Parathyroid adenoma (tissue), 2 donors: ENCODE measurements at regions not wholly inside any gene's neighbourhood (a gene's known extent, or its start where the extent isn't known, plus 50 kb on each side); places are given as distances from the start of the nearest gene placed in this dataset.

Source experiments
- H2AFZ ChIP-seq: fragments of 300-600 bp; sonication (generic); one replicate; pipeline ENCODE4 v1.7.0; 2017; ENCODE audit warnings: antibody characterized with exemption, mild to moderate bottlenecking
- H3K27ac ChIP-seq: fragments of 300-600 bp; sonication (generic); one replicate; pipeline ENCODE4 v1.7.0; 2017
- H3K27me3 ChIP-seq: fragments of 300-600 bp; sonication (generic); one replicate; pipeline ENCODE4 v1.7.0; 2017; ENCODE audit warnings: low read length; ENCODE audit not compliant: control insufficient read depth, insufficient read depth
- H3K36me3 ChIP-seq: fragments of 300-600 bp; sonication (generic); one replicate; pipeline ENCODE4 v1.7.0; 2017; ENCODE audit warnings: low read length; ENCODE audit not compliant: control insufficient read depth, insufficient read depth
- H3K4me1 ChIP-seq: fragments of 300-600 bp; sonication (generic); one replicate; pipeline ENCODE4 v1.7.0; 2017; ENCODE audit warnings: control low read depth
- H3K4me2 ChIP-seq: fragments of 300-600 bp; sonication (generic); one replicate; pipeline ENCODE4 v1.7.0; 2017; ENCODE audit warnings: low read length
- H3K4me3 ChIP-seq: fragments of 300-600 bp; sonication (generic); one replicate; pipeline ENCODE4 v1.7.0; 2017; ENCODE audit warnings: low read depth, low read length
- H3K79me2 ChIP-seq: fragments of 300-600 bp; sonication (generic); one replicate; pipeline ENCODE4 v1.7.0; 2017; ENCODE audit warnings: control low read depth
- H3K9ac ChIP-seq: fragments of 300-600 bp; sonication (generic); one replicate; pipeline ENCODE4 v1.7.0; 2017; ENCODE audit warnings: mild to moderate bottlenecking
- H3K9me3 ChIP-seq: fragments of 300-600 bp; sonication (generic); one replicate; pipeline ENCODE4 v1.7.0; 2017; ENCODE audit warnings: low read length; ENCODE audit not compliant: control insufficient read depth
- TF ChIP-seq, protein P1 (sequence below): fragments of 300-600 bp; sonication (generic); IDR thresholded peaks from one replicate; pipeline ENCODE4 v1.7.0; 2017; ENCODE audit warnings: antibody characterized with exemption, mild to moderate bottlenecking
- donor health status: primary hyperparathyroidism.

DNA sequence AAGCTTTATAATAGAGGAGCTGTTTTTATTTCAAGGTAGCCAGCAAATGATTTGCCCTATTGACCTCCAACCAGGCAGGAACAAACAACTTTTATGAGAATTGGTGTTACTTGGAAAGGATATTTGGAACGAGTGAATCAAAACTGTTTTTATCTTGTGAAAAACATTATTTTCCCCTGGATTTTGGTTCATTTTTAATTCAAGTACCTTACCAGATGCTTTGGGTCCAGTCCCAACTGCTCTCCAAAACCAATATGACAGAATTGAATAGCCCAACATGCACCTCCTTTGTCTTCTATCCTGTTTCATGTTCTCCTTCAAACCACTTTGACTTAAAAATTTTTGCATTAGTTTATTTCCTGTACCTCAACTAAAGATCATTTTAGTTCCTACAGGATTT, 178.6 kb upstream of the RBMS1 start:
- Histone ChIP-seq H3K4me3 (no peak overlapping the region), H3K4me2 (no peak overlapping the region), H3K27ac (no peak overlapping the region), H3K36me3 (no peaks in the 10 kb centered on the region), H3K9ac (no peak overlapping the region), H3K9me3 (no peaks in the 10 kb centered on the region), H3K79me2 (no peaks in the 10 kb centered on the region), H3K4me1 (no peaks in the 10 kb centered on the region), H2AFZ (no peak overlapping the region), H3K27me3 (no peaks in the 10 kb centered on the region)
- TF ChIP-seq, protein P1, sequence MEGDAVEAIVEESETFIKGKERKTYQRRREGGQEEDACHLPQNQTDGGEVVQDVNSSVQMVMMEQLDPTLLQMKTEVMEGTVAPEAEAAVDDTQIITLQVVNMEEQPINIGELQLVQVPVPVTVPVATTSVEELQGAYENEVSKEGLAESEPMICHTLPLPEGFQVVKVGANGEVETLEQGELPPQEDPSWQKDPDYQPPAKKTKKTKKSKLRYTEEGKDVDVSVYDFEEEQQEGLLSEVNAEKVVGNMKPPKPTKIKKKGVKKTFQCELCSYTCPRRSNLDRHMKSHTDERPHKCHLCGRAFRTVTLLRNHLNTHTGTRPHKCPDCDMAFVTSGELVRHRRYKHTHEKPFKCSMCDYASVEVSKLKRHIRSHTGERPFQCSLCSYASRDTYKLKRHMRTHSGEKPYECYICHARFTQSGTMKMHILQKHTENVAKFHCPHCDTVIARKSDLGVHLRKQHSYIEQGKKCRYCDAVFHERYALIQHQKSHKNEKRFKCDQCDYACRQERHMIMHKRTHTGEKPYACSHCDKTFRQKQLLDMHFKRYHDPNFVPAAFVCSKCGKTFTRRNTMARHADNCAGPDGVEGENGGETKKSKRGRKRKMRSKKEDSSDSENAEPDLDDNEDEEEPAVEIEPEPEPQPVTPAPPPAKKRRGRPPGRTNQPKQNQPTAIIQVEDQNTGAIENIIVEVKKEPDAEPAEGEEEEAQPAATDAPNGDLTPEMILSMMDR = no peak

GRCh38 chr2:160674146-160674750, 180.6 kb upstream of the RBMS1 start:
- H3K4me3 ChIP-seq = no peak overlapping the region
- no peak overlapping the region for H3K4me2 ChIP-seq
- TF ChIP-seq, protein P1 = no peak
- no peaks in the 10 kb centered on the region for H3K36me3 ChIP-seq
- no peaks in the 10 kb centered on the region for H3K4me1 ChIP-seq
- H3K9ac ChIP-seq = no peak overlapping the region
- no peak overlapping the region for H2AFZ ChIP-seq
- H3K9me3 ChIP-seq = no peaks in the 10 kb centered on the region
- H3K79me2 ChIP-seq = no peaks in the 10 kb centered on the region
- no peak overlapping the region for H3K27ac ChIP-seq
- H3K27me3 ChIP-seq = no peaks in the 10 kb centered on the region

GRCh38 chr2:160679686-160680085, 186.1 kb upstream of the RBMS1 start:
- H3K36me3 ChIP-seq = no peaks in the 10 kb centered on the region
- no peaks in the 10 kb centered on the region for H3K79me2 ChIP-seq
- no peak overlapping the region for H2AFZ ChIP-seq
- H3K4me2 ChIP-seq = no peak overlapping the region
- no peak overlapping the region for H3K4me3 ChIP-seq
- no peak overlapping the region for H3K9ac ChIP-seq
- no peak overlapping the region for H3K27ac ChIP-seq
- no peaks in the 10 kb centered on the region for H3K9me3 ChIP-seq
- no peaks in the 10 kb centered on the region for H3K4me1 ChIP-seq
- TF ChIP-seq, protein P1 = no peak
- H3K27me3 ChIP-seq = no peaks in the 10 kb centered on the region

DNA sequence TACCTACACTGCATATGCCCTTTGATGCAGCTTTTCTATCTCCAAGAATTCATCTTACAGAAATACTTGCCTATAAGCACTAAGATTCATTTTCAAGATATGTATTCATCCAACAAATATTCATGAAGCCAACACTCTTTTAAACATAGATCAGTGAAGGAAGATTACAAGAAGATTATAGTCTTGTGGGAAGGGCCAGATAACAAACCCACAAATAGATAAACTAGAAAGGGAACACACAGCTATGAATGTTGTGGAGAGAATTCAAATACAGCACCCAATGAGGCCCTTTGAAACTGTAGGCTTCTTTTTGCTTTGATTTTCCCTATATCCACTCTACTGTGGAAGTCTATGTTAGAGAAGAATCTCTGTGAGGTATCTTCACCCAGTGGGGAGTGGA, 186.7 kb upstream of the RBMS1 start:
- TF ChIP-seq, protein P1 = no peak

DNA sequence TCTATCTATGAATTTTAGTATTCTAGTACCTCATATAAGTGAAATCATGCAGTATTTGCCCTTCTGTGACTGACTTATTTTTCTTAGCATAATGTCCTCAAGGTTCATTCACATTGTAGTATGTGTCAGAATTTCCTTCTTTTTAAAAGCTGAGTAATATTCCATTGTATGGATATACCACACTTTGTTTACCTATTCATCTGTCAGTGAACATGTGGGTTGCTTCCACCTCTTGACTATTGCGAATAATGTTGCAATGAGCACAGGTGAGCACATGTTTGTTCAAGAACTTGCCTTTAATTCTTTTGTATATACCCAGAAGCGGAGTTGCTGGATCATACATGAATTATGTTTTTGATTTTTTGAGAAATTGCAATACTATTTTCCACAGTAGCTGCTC, 187.4 kb upstream of the RBMS1 start:
- Histone ChIP-seq H3K9ac (no peak overlapping the region), H3K4me1 (no peaks in the 10 kb centered on the region), H2AFZ (no peak overlapping the region), H3K36me3 (no peaks in the 10 kb centered on the region), H3K9me3 (no peaks in the 10 kb centered on the region), H3K27me3 (no peaks in the 10 kb centered on the region), H3K27ac (no peak overlapping the region), H3K79me2 (no peaks in the 10 kb centered on the region), H3K4me3 (no peak overlapping the region), H3K4me2 (no peak overlapping the region)
- TF ChIP-seq, protein P1 = no peak

More for the DNA sequence above, 186.7 kb upstream of the RBMS1 start:
- H3K4me3 ChIP-seq = no peak overlapping the region
- H3K4me2 ChIP-seq = no peak overlapping the region
- H3K27ac ChIP-seq = no peak overlapping the region
- no peaks in the 10 kb centered on the region for H3K9me3 ChIP-seq
- H3K9ac ChIP-seq = no peak overlapping the region
- no peaks in the 10 kb centered on the region for H3K36me3 ChIP-seq
- H3K27me3 ChIP-seq = no peaks in the 10 kb centered on the region
- no peaks in the 10 kb centered on the region for H3K4me1 ChIP-seq
- no peaks in the 10 kb centered on the region for H3K79me2 ChIP-seq
- H2AFZ ChIP-seq = no peak overlapping the region
